Small intestine (tissue), 7 donors: ENCODE measurements at regions not wholly inside any gene's neighbourhood (a gene's known extent, or its start where the extent isn't known, plus 50 kb on each side); places are given as distances from the start of the nearest gene placed in this dataset.

Experiments
- DNase-seq, 2 donors: peaks; one replicate each; pipeline versions ENCODE4 v3.0.0 to v3.0.0-alpha.2; 2013
- FAIRE-seq: peaks from 2 replicates; lab custom pipeline; 2012; peaks lifted over from hg19 to GRCh38; lab: Jason Lieb, UNC
- H3K27ac ChIP-seq, 3 donors: one replicate each; pipeline ENCODE4 v1.5.1; 2013; ENCODE audit warnings: low read length in 2 of 3, mild to moderate bottlenecking in 2 of 3, control low read depth in 1 of 3, inconsistent platforms in 1 of 3, low read depth in 1 of 3, moderate library complexity in 1 of 3
- H3K27me3 ChIP-seq, 3 donors: one replicate each; pipeline ENCODE4 v1.6.1; 2013; ENCODE audit warnings: low read length in 3 of 3, inconsistent platforms in 1 of 3; ENCODE audit not compliant: control insufficient read depth in 3 of 3, insufficient read depth in 3 of 3
- H3K36me3 ChIP-seq, 3 donors: one replicate each; pipeline ENCODE4 v1.6.1; 2013; ENCODE audit warnings: low read length in 3 of 3, inconsistent platforms in 1 of 3, low read depth in 1 of 3, mild to moderate bottlenecking in 1 of 3, moderate library complexity in 1 of 3; ENCODE audit not compliant: control insufficient read depth in 3 of 3, insufficient read depth in 2 of 3
- H3K4me1 ChIP-seq, 3 donors: one replicate each; pipeline ENCODE4 v1.6.1; 2013; ENCODE audit warnings: low read length in 2 of 3, inconsistent platforms in 1 of 3, low read depth in 1 of 3, mild to moderate bottlenecking in 1 of 3, moderate library complexity in 1 of 3; ENCODE audit not compliant: control insufficient read depth in 3 of 3, insufficient read depth in 2 of 3
- H3K4me3 ChIP-seq, 3 donors: one replicate each; pipeline ENCODE4 v1.5.1; 2013; ENCODE audit warnings: low read length in 3 of 3, control low read depth in 1 of 3, inconsistent platforms in 1 of 3, low read depth in 1 of 3, mild to moderate bottlenecking in 1 of 3, moderate library complexity in 1 of 3
- H3K9me3 ChIP-seq, 2 donors: one replicate each; pipeline ENCODE4 v1.6.1; 2013; ENCODE audit warnings: low read depth in 1 of 2, low read length in 1 of 2; ENCODE audit not compliant: control insufficient read depth in 2 of 2, insufficient read depth in 1 of 2
- WGBS, 3 donors: extraction: QIAGEN DNeasy Blood & Tissue Kit; methylation state at CpG; one replicate each; pipeline ENCODE4 v1.1.7; 2013; 5-methylcytosine and 5-hydroxymethylcytosine counted together
- donor health status: healthy with polysubstance abuse.
- donor health status: control.
- donor health status: control.
- donor health status: Bipolar disorder and iron deficiency.
- donor health status: healthy.

- FAIRE-seq: no peak
These were observed 130.4 kb downstream of the CHST1 start for GRCh38 chr11:45535033-45535432.

GRCh38 chr11:45534132-45534531 lies 131.3 kb downstream of the CHST1 start:
- H3K4me3 ChIP-seq: no peak overlapping the region
- no peak for DNase-seq
- no peak for FAIRE-seq
- 78 to 92% (median 89%) methylated on average over 5 of the region's 5 CpGs for WGBS, 3 donors
- H3K9me3 ChIP-seq: peaks cover 0 to 2% of the 10 kb centered on the region in 2 donors
- no peak overlapping the region for H3K27ac ChIP-seq
- H3K36me3 ChIP-seq: no peaks in the 10 kb centered on the region
- peaks cover 0 to 5% (median 0%) of the 10 kb centered on the region in 3 donors for H3K27me3 ChIP-seq
- H3K4me1 ChIP-seq: no peaks in the 10 kb centered on the region

More at GRCh38 chr11:45535033-45535432, 130.4 kb downstream of the CHST1 start:
- DNase-seq: no peak
- peaks cover 0 to 5% (median 0%) of the 10 kb centered on the region in 3 donors for H3K27me3 ChIP-seq
- WGBS, 3 donors: 39 to 70% (median 56%) methylated on average over 1 of the region's 1 CpG
- H3K4me3 ChIP-seq: no peak overlapping the region
- H3K4me1 ChIP-seq: no peaks in the 10 kb centered on the region
- no peaks in the 10 kb centered on the region for H3K9me3 ChIP-seq
- no peaks in the 10 kb centered on the region for H3K36me3 ChIP-seq
- H3K27ac ChIP-seq: no peak overlapping the region

- Histone ChIP-seq H3K36me3 (no peaks in the 10 kb centered on the region), H3K27me3 (peaks cover 0 to 2% (median 0%) of the 10 kb centered on the region in 3 donors), H3K27ac (no peak overlapping the region), H3K4me3 (no peak overlapping the region), H3K4me1 (no peaks in the 10 kb centered on the region), H3K9me3 (peaks cover 0 to 2% of the 10 kb centered on the region in 2 donors)
- DNase-seq (no peak), FAIRE-seq (no peak)
- 64 to 78% (median 74%) methylated on average over 2 of the region's 2 CpGs for WGBS, 3 donors
These were observed 132.9 kb downstream of the CHST1 start for GRCh38 chr11:45532546-45532945.

GRCh38 chr11:45530776-45531175 lies 134.6 kb downstream of the CHST1 start:
- Histone ChIP-seq H3K4me3 (no peak overlapping the region), H3K27me3 (no peaks in the 10 kb centered on the region)
- DNase-seq: no peak

GRCh38 chr11:45530111-45530510 lies 135.3 kb downstream of the CHST1 start:
- Histone ChIP-seq H3K36me3 (no peaks in the 10 kb centered on the region), H3K27ac (no peak overlapping the region), H3K9me3 (peaks cover 0 to 2% of the 10 kb centered on the region in 2 donors), H3K4me3 (no peak overlapping the region), H3K27me3 (no peaks in the 10 kb centered on the region), H3K4me1 (no peaks in the 10 kb centered on the region)
- DNase-seq: no peak
- FAIRE-seq: no peak
- WGBS, 3 donors: 77 to 82% (median 77%) methylated on average over 2 of the region's 2 CpGs

More at GRCh38 chr11:45530776-45531175, 134.6 kb downstream of the CHST1 start:
- no peaks in the 10 kb centered on the region for H3K4me1 ChIP-seq
- 68 to 82% (median 69%) methylated on average over 6 of the region's 6 CpGs for WGBS, 3 donors
- no peak for FAIRE-seq
- H3K27ac ChIP-seq: no peak overlapping the region
- peaks cover 0 to 2% of the 10 kb centered on the region in 2 donors for H3K9me3 ChIP-seq
- no peaks in the 10 kb centered on the region for H3K36me3 ChIP-seq

- H3K36me3 ChIP-seq: no peaks in the 10 kb centered on the region
- H3K9me3 ChIP-seq: peaks cover 0 to 2% of the 10 kb centered on the region in 2 donors
- H3K4me1 ChIP-seq: no peaks in the 10 kb centered on the region
- no peak overlapping the region for H3K4me3 ChIP-seq
- DNase-seq (no peak), FAIRE-seq (no peak)
- no peak overlapping the region for H3K27ac ChIP-seq
- 51 to 67% (median 58%) methylated on average over 2 of the region's 2 CpGs for WGBS, 3 donors
- no peaks in the 10 kb centered on the region for H3K27me3 ChIP-seq
These were observed 137.0 kb downstream of the CHST1 start for GRCh38 chr11:45528435-45528834.

- FAIRE-seq: no peak
- no peaks in the 10 kb centered on the region for H3K27me3 ChIP-seq
- no peak overlapping the region for H3K27ac ChIP-seq
- WGBS, 3 donors: 69 to 83% (median 79%) methylated on average over 1 of the region's 1 CpG
- DNase-seq: no peak
- no peaks in the 10 kb centered on the region for H3K36me3 ChIP-seq
- no peaks in the 10 kb centered on the region for H3K4me1 ChIP-seq
- H3K9me3 ChIP-seq: peaks cover 0 to 6% of the 10 kb centered on the region in 2 donors
- no peak overlapping the region for H3K4me3 ChIP-seq
These were observed 137.5 kb downstream of the CHST1 start for GRCh38 chr11:45527898-45528297.

GRCh38 chr11:45525393-45525792 lies 140.0 kb downstream of the CHST1 start:
- Histone ChIP-seq H3K27me3 (no peaks in the 10 kb centered on the region), H3K4me1 (no peaks in the 10 kb centered on the region), H3K27ac (no peak overlapping the region), H3K36me3 (no peaks in the 10 kb centered on the region), H3K9me3 (peaks cover 0 to 7% of the 10 kb centered on the region in 2 donors), H3K4me3 (no peak overlapping the region)
- DNase-seq: peak in 1 of 2 donors; percentile 39
- 15 to 34% (median 19%) methylated on average over 3 of the region's 3 CpGs for WGBS, 3 donors
- FAIRE-seq: no peak

GRCh38 chr11:45523760-45524159 lies 141.7 kb downstream of the CHST1 start:
- Histone ChIP-seq H3K9me3 (peaks cover 0 to 5% of the 10 kb centered on the region in 2 donors), H3K4me1 (no peaks in the 10 kb centered on the region), H3K27me3 (no peaks in the 10 kb centered on the region), H3K4me3 (no peak overlapping the region), H3K36me3 (no peaks in the 10 kb centered on the region), H3K27ac (no peak overlapping the region)
- FAIRE-seq (no peak), DNase-seq (no peak)
- 53 to 57% (median 55%) methylated on average over 5 of the region's 5 CpGs for WGBS, 3 donors
